ENCODE measurements at regions not wholly inside any gene's neighbourhood (a gene's known extent, or its start where the extent isn't known, plus 50 kb on each side); places are given as distances from the start of the nearest gene placed in this dataset.

DNA sequence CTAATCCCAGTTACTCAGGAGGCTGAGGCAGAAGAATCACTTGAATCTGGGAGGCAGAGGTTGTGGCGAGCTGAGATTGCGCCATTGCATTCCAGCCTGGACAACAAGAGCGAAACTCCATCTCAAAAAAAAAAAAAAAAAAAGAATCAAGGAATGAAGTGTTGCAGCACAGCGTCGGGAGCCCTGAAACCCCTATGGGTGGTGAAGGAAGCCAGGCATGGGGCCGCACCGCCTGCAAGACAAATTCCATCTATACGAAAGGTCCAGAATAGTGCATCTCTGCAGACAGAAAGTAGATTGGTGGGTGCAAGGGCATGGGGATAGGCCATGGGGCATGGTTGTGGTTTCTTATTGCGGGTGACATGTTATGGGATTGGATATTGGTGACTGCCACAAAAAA, 98.6 kb upstream of the PRR20G start:
- Histone ChIP-seq H3K14ac (ENCODE audit: insufficient read depth, low read length) (no peak overlapping the region), H3K4me1 (ENCODE audit: insufficient read depth, low read length) (no peaks in the 10 kb centered on the region; the same call in 1 of the 2 replicates), H3K27me3 (ENCODE audit: insufficient read depth, low read length) (no peaks in the 10 kb centered on the region), H2BK15ac (ENCODE audit: low read depth, low read length) (no peak overlapping the region), H3K79me2 (ENCODE audit: insufficient read depth, low read length) (no peaks in the 10 kb centered on the region), H4K8ac (replicated peaks; ENCODE audit: insufficient read length, low read depth, low read length) (no peak overlapping the region), H3K23ac (ENCODE audit: insufficient read length, low read depth, low read length) (no peak overlapping the region), H3K9ac (ENCODE audit: extremely low read depth, insufficient read length, low read length) (no peak overlapping the region), H3K23me2 (ENCODE audit: insufficient read length, low read depth, low read length, poor library complexity, severe bottlenecking) (no peaks in the 10 kb centered on the region), H3T11ph (ENCODE audit: low read length) (no peak overlapping the region), H2BK12ac (ENCODE audit: insufficient read length, low read depth, low read length) (no peak overlapping the region), H3K56ac (ENCODE audit: insufficient read length, low read depth, low read length) (no peak overlapping the region), H4K20me1 (ENCODE audit: control insufficient read depth, insufficient read depth, insufficient read length) (no peaks in the 10 kb centered on the region), H2BK120ac (ENCODE audit: low read depth, low read length, poor library complexity, severe bottlenecking) (no peak overlapping the region), H3K4ac (ENCODE audit: low read depth, low read length) (no peak overlapping the region), H2AFZ (ENCODE audit: low read length) (no peak overlapping the region), H3K4me2 (ENCODE audit: insufficient read depth, insufficient read length, low read length) (no peak overlapping the region), H2BK5ac (ENCODE audit: insufficient read length, low read length) (no peak overlapping the region), H2AK5ac (ENCODE audit: insufficient read length, low read length) (no peak overlapping the region), H3K9me3 (ENCODE audit: control insufficient read depth, low read depth, low read length) (no peaks in the 10 kb centered on the region), H4K5ac (ENCODE audit: insufficient read length, low read depth, low read length) (no peak overlapping the region), H3K18ac (ENCODE audit: insufficient read length, low read depth, low read length) (no peak overlapping the region), H4K91ac (ENCODE audit: insufficient read length, low read depth, low read length) (no peak overlapping the region), H3K79me1 (ENCODE audit: insufficient read depth, low read depth, low read length, poor library complexity, severe bottlenecking) (no peaks in the 10 kb centered on the region), H3K27ac (ENCODE audit: insufficient read length, low read depth, low read length) (no peak overlapping the region), H2BK20ac (ENCODE audit: low read depth, low read length, poor library complexity, severe bottlenecking) (no peak overlapping the region)
- Mint-ChIP-seq H3K4me3 (no peak overlapping the region), H3K4me1 (peaks cover 5 to 6% of the 10 kb centered on the region in 2 experiments; a peak in 3 of 4 replicates), H3K27ac (no peak overlapping the region; a peak in 1 of 7 replicates), H3K27me3 (ENCODE audit: low read depth) (peaks cover 11% of the 10 kb centered on the region), H3K9me3 (peaks cover 5 to 10% of the 10 kb centered on the region in 2 experiments; a peak in 2 of 5 replicates), H3K36me3 (ENCODE audit: insufficient read depth in 1 of 3, low read depth in 3 of 3) (no peaks in the 10 kb centered on the region; a peak in 1 of 7 replicates)
- DNase-seq = no peak
- no CpG with 5 or more reads among the region's 9 CpGs for WGBS (ENCODE audit: extremely low coverage, insufficient read length, low lambda C conversion rate)
- TF ChIP-seq, protein P1, sequence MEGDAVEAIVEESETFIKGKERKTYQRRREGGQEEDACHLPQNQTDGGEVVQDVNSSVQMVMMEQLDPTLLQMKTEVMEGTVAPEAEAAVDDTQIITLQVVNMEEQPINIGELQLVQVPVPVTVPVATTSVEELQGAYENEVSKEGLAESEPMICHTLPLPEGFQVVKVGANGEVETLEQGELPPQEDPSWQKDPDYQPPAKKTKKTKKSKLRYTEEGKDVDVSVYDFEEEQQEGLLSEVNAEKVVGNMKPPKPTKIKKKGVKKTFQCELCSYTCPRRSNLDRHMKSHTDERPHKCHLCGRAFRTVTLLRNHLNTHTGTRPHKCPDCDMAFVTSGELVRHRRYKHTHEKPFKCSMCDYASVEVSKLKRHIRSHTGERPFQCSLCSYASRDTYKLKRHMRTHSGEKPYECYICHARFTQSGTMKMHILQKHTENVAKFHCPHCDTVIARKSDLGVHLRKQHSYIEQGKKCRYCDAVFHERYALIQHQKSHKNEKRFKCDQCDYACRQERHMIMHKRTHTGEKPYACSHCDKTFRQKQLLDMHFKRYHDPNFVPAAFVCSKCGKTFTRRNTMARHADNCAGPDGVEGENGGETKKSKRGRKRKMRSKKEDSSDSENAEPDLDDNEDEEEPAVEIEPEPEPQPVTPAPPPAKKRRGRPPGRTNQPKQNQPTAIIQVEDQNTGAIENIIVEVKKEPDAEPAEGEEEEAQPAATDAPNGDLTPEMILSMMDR (conservative IDR thresholded peaks at IDR 0.05) = no peak
